SU-DHL-6 (cell line): ENCODE measurements at regions not wholly inside any gene's neighbourhood (a gene's known extent, or its start where the extent isn't known, plus 50 kb on each side); places are given as distances from the start of the nearest gene placed in this dataset.

Source experiments
- CTCF ChIP-seq: fragments of 200-600 bp; sonication (generic); IDR thresholded peaks from one replicate; pipeline ENCODE4 v1.5.1; 2017; ENCODE audit warnings: antibody characterized with exemption, mild to moderate bottlenecking, low read length, moderate library complexity; ENCODE audit not compliant: insufficient read depth, poor library complexity, severe bottlenecking
- EZH2phosphoT487 ChIP-seq: fragments of 200-600 bp; sonication (generic), shearing (Covaris generic); conservative IDR thresholded peaks from 2 replicates; pipeline ENCODE4 v1.6.1; 2018; ENCODE audit warnings: mild to moderate bottlenecking, antibody characterized with exemption, low read length, moderate library complexity, mixed read lengths

- TF ChIP-seq CTCF: no peak
- no peak for TF ChIP-seq EZH2phosphoT487
Measured at GRCh38 chr5:93069276-93069675, 511.7 kb downstream of the NR2F1-AS1 start.
